HG03139 (cell line): ENCODE measurements at regions not wholly inside any gene's neighbourhood (a gene's known extent, or its start where the extent isn't known, plus 50 kb on each side); places are given as distances from the start of the nearest gene placed in this dataset.

Source experiments
- ATAC-seq: cut with Tn5 transposase; IDR thresholded peaks from one replicate; pipeline ENCODE4 v1.9.1; 2021; ENCODE audit not compliant: unreplicated experiment

- no peak for ATAC-seq
Observed at GRCh38 chr4:37165844-37166243, 78.7 kb upstream of the NWD2 start.

GRCh38 chr4:37169956-37170355 is 74.6 kb upstream of the NWD2 start:
- no peak for ATAC-seq

DNA sequence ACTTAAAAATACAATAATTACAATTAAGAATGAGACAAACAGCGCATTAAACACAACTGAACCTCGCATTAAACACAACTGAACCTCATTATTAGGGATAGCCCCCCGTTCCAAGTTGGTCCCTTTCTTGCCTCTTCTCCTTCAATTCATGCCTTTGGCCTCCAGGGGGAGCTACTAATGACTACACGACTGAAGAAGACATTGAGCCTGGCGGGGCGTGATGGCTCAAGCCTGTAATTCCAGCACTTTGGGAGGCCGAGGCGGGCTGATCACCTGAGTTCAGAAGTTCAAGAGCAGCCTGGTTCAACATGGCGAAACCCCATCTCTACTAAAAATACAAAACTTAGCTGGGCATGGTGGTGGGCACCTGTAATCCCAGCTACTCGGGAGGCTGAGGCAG is 56.4 kb upstream of the NWD2 start:
- no peak for ATAC-seq
